Karpas-422 (cell line): ENCODE measurements at regions not wholly inside any gene's neighbourhood (a gene's known extent, or its start where the extent isn't known, plus 50 kb on each side); places are given as distances from the start of the nearest gene placed in this dataset.
A peak's percentile ranks its signal among the peaks of the same experiment; 100 is the strongest.

ENCODE experiments used
- DNase-seq: peaks from one replicate; pipeline ENCODE4 v3.0.0-alpha.2; 2015
- H2AFZ ChIP-seq: fragments of 200-600 bp; sonication (generic); 2 replicates; pipeline ENCODE4 v1.6.1; 2014; ENCODE audit warnings: antibody characterized with exemption, low read length, mixed read lengths
- H3K27ac ChIP-seq: fragments of 200-600 bp; sonication (generic); 2 replicates; pipeline ENCODE4 v1.5.1; 2014; ENCODE audit warnings: mild to moderate bottlenecking, low read length, moderate library complexity
- H3K27me3 ChIP-seq: fragments of 200-600 bp; sonication (generic); 2 replicates; pipeline ENCODE4 v1.6.1; 2014; ENCODE audit warnings: low read length, mixed read lengths
- H3K36me3 ChIP-seq: fragments of 200-600 bp; sonication (generic); 2 replicates; pipeline ENCODE4 v1.6.1; 2014; ENCODE audit warnings: low read length, mixed read lengths; ENCODE audit not compliant: insufficient read depth
- H3K4me1 ChIP-seq: fragments of 200-600 bp; sonication (generic); 2 replicates; pipeline ENCODE4 v1.6.1; 2014; ENCODE audit warnings: mild to moderate bottlenecking, low read length, mixed read lengths
- H3K4me2 ChIP-seq: fragments of 200-600 bp; sonication (generic); 2 replicates; pipeline ENCODE4 v1.6.1; 2014; ENCODE audit warnings: low read length, low read depth, mild to moderate bottlenecking; ENCODE audit not compliant: poor library complexity, severe bottlenecking
- H3K4me3 ChIP-seq: fragments of 200-600 bp; sonication (generic); 2 replicates; pipeline ENCODE4 v1.5.1; 2014; ENCODE audit warnings: mild to moderate bottlenecking, antibody characterized with exemption, low read length, mixed read lengths
- H3K79me2 ChIP-seq: fragments of 200-600 bp; sonication (generic); 2 replicates; pipeline ENCODE4 v1.6.1; 2014; ENCODE audit warnings: mild to moderate bottlenecking, low read length, mixed read lengths
- H3K9ac ChIP-seq: fragments of 200-600 bp; sonication (generic); 2 replicates; pipeline ENCODE4 v1.6.0; 2014; ENCODE audit warnings: low read length
- H3K9me2 ChIP-seq: fragments of 200-600 bp; sonication (generic), shearing (Covaris generic); replicated peaks from 2 replicates; pipeline ENCODE4 v1.6.0; 2014; ENCODE audit warnings: mild to moderate bottlenecking, low read length, moderate library complexity; ENCODE audit not compliant: insufficient read depth
- H3K9me3 ChIP-seq: fragments of 300-700, 200-600 bp; sonication (generic); 2 replicates; pipeline ENCODE4 v1.6.1; 2014; ENCODE audit warnings: low read length, mixed read lengths
- H4K20me1 ChIP-seq: fragments of 200-600 bp; sonication (generic); 2 replicates; pipeline ENCODE4 v1.6.1; 2014; ENCODE audit warnings: mild to moderate bottlenecking, antibody characterized with exemption, low read length, low read depth; ENCODE audit not compliant: insufficient read depth

- H2AFZ ChIP-seq: no peak overlapping the region
These were observed 255.6 kb downstream of the ZNF621 start for GRCh38 chr3:40780291-40780924.

GRCh38 chr3:40780925-40781406 is 256.2 kb downstream of the ZNF621 start:
- no peak for DNase-seq
- H3K4me3 ChIP-seq: no peak overlapping the region
- no peaks in the 10 kb centered on the region for H3K4me1 ChIP-seq
- H3K9me3 ChIP-seq: no peaks in the 10 kb centered on the region
- H2AFZ ChIP-seq: no peak overlapping the region
- no peaks in the 10 kb centered on the region for H3K27me3 ChIP-seq
- H3K4me2 ChIP-seq: no peak overlapping the region
- H3K27ac ChIP-seq: no peak overlapping the region
- H3K79me2 ChIP-seq: no peaks in the 10 kb centered on the region
- H3K36me3 ChIP-seq: no peaks in the 10 kb centered on the region
- H3K9me2 ChIP-seq: no peaks in the 10 kb centered on the region
- no peak overlapping the region for H3K9ac ChIP-seq
- no peaks in the 10 kb centered on the region for H4K20me1 ChIP-seq

More at GRCh38 chr3:40780291-40780924, 255.6 kb downstream of the ZNF621 start:
- Histone ChIP-seq H3K36me3 (no peaks in the 10 kb centered on the region), H3K4me1 (no peaks in the 10 kb centered on the region), H3K4me3 (no peak overlapping the region), H3K27ac (no peak overlapping the region), H3K9me2 (no peaks in the 10 kb centered on the region), H3K79me2 (no peaks in the 10 kb centered on the region), H3K9ac (no peak overlapping the region), H3K4me2 (no peak overlapping the region), H3K27me3 (no peaks in the 10 kb centered on the region), H3K9me3 (no peaks in the 10 kb centered on the region), H4K20me1 (no peaks in the 10 kb centered on the region)
- DNase-seq: no peak

GRCh38 chr3:40782111-40782721 is 257.5 kb downstream of the ZNF621 start:
- H3K79me2 ChIP-seq: no peaks in the 10 kb centered on the region
- no peaks in the 10 kb centered on the region for H3K9me2 ChIP-seq
- no peaks in the 10 kb centered on the region for H3K9me3 ChIP-seq
- DNase-seq: peak; percentile 59
- no peak overlapping the region for H3K4me3 ChIP-seq
- no peaks in the 10 kb centered on the region for H3K36me3 ChIP-seq
- H3K9ac ChIP-seq: no peak overlapping the region
- no peaks in the 10 kb centered on the region for H4K20me1 ChIP-seq
- no peak overlapping the region for H2AFZ ChIP-seq
- no peaks in the 10 kb centered on the region for H3K27me3 ChIP-seq
- H3K4me2 ChIP-seq: no peak overlapping the region
- H3K27ac ChIP-seq: no peak overlapping the region
- no peaks in the 10 kb centered on the region for H3K4me1 ChIP-seq

GRCh38 chr3:40790746-40791145 is 266.0 kb downstream of the ZNF621 start:
- no peak overlapping the region for H3K4me3 ChIP-seq
- no peaks in the 10 kb centered on the region for H3K9me2 ChIP-seq
- no peaks in the 10 kb centered on the region for H4K20me1 ChIP-seq
- H3K27me3 ChIP-seq: no peaks in the 10 kb centered on the region
- H3K4me1 ChIP-seq: no peaks in the 10 kb centered on the region
- no peaks in the 10 kb centered on the region for H3K9me3 ChIP-seq
- no peak overlapping the region for H3K27ac ChIP-seq
- no peak overlapping the region for H3K9ac ChIP-seq
- H2AFZ ChIP-seq: no peak overlapping the region
- H3K4me2 ChIP-seq: no peak overlapping the region
- H3K79me2 ChIP-seq: no peaks in the 10 kb centered on the region
- no peaks in the 10 kb centered on the region for H3K36me3 ChIP-seq
- no peak for DNase-seq

- Histone ChIP-seq H3K36me3 (no peaks in the 10 kb centered on the region), H3K4me3 (no peak overlapping the region), H3K9me2 (no peaks in the 10 kb centered on the region), H2AFZ (no peak overlapping the region), H3K9me3 (no peaks in the 10 kb centered on the region), H3K79me2 (no peaks in the 10 kb centered on the region), H3K27ac (no peak overlapping the region), H3K4me1 (no peaks in the 10 kb centered on the region), H3K9ac (no peak overlapping the region), H4K20me1 (no peaks in the 10 kb centered on the region), H3K4me2 (no peak overlapping the region), H3K27me3 (no peaks in the 10 kb centered on the region)
- no peak for DNase-seq
These were observed 269.0 kb downstream of the ZNF621 start for GRCh38 chr3:40793730-40794129.

GRCh38 chr3:40800343-40800742 is 275.6 kb downstream of the ZNF621 start:
- Histone ChIP-seq H3K9me2 (no peaks in the 10 kb centered on the region), H3K27me3 (no peaks in the 10 kb centered on the region), H4K20me1 (no peaks in the 10 kb centered on the region), H3K79me2 (no peaks in the 10 kb centered on the region), H3K9ac (no peak overlapping the region), H3K36me3 (no peaks in the 10 kb centered on the region), H3K4me3 (no peak overlapping the region), H3K4me1 (no peaks in the 10 kb centered on the region), H3K27ac (no peak overlapping the region), H2AFZ (no peak overlapping the region), H3K4me2 (no peak overlapping the region), H3K9me3 (no peaks in the 10 kb centered on the region)
- no peak for DNase-seq

- Histone ChIP-seq H3K79me2 (no peaks in the 10 kb centered on the region), H3K27ac (no peak overlapping the region), H2AFZ (no peak overlapping the region), H3K4me3 (no peak overlapping the region), H3K9me2 (no peaks in the 10 kb centered on the region), H3K27me3 (no peaks in the 10 kb centered on the region), H4K20me1 (no peaks in the 10 kb centered on the region), H3K4me2 (no peak overlapping the region), H3K36me3 (no peaks in the 10 kb centered on the region), H3K9ac (no peak overlapping the region), H3K9me3 (no peaks in the 10 kb centered on the region), H3K4me1 (no peaks in the 10 kb centered on the region)
- DNase-seq: no peak
These were observed 276.6 kb downstream of the ZNF621 start for GRCh38 chr3:40801284-40801741.

- Histone ChIP-seq H3K27me3 (no peaks in the 10 kb centered on the region), H4K20me1 (no peaks in the 10 kb centered on the region), H3K9me3 (no peaks in the 10 kb centered on the region), H3K4me3 (no peak overlapping the region), H3K4me1 (no peaks in the 10 kb centered on the region), H3K4me2 (no peak overlapping the region), H3K9ac (no peak overlapping the region), H2AFZ (no peak overlapping the region), H3K36me3 (no peaks in the 10 kb centered on the region), H3K9me2 (no peaks in the 10 kb centered on the region), H3K27ac (no peak overlapping the region), H3K79me2 (no peaks in the 10 kb centered on the region)
- DNase-seq: no peak
These were observed 278.6 kb downstream of the ZNF621 start for GRCh38 chr3:40803311-40803710.
